NCI-H1105 treated with DMSO at 0.1 percent for 48 hours (cell line): ENCODE measurements at regions not wholly inside any gene's neighbourhood (a gene's known extent, or its start where the extent isn't known, plus 50 kb on each side); places are given as distances from the start of the nearest gene placed in this dataset.

ENCODE experiments used
- DNase-seq: peaks from one replicate; lab custom pipeline; 2025; lab: John Stamatoyannopoulos, UW

DNA sequence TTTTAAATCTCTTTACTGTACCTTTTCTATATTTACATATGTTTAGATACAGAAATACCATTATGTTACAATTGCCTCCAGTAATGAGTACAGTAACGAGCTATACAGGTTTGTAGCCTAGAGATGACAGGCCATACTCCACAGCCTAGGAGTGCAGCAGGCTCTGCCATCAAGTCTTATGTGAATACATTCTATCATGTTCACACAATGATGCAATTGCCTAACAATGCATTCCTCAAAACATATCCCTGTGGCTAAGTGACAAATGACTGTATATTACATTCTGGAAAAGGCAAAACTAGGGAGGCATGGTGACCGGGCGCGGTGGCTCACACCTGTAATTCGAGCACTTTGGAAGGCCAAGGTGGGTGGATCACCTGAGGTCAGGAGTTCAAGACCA, 192.4 kb upstream of the IGF1R start:
- DNase-seq, result no peak

DNA sequence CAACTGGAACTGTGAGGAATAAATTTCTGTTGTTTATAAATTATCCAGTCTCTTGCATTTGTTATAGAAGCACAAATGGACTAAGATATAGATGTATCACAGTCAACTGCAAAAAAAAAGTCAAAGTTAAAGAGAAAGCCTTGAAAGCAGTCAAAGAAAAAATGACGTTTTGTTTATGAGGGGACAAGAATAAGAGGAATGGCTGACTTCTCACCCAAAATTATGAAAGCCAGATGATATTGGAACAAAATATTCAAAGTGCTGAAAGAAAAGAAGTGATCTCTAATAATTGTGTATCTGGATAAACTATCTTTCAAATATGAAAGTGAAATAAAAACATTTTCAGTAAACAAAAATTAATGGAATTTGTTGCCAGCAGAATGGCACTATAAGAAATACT, 171.8 kb upstream of the IGF1R start:
- DNase-seq, result no peak

DNA sequence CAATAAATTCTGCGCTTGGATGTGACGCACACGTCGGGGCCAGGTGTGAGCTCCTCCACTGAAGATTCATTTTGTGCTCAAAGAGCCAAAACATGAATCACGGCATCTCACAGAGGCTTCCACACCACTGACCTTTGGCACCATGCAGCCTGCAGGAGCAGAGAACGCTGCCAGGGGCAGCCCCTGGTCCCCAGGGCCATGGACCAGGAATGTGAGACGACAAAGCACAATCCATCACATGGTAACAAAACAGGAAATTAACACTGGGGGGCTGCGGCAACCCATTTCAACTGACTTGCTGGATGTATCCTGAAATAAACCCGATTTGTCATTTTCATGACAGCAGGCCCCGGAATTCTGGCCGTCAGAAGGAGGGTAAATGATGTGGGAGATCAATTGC, 167.5 kb upstream of the IGF1R start:
- no peak for DNase-seq

DNA sequence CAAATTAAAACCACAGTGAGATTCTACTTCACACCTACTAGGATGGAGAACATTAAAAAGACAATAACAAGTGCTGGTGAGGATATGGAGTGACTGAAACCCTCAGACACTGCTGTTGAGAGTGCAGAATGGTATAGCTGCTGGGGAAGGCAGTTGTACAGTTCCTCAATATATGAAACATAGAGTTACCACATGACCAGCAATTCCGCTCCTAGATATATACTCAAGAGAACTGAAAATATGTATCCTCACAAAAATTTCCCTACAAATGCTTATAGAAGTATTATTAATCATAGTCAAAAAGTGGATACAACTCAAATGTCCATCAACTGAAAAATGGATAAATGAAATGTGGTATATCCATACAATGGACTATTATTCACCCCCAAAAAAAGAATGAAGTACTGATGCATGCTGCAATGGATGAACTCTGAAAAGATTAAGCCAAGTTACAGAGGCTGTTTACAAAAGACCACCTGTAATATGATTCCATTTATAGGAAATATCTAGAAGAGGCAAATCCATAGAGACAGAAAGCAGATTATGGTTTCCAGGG, 164.7 kb upstream of the IGF1R start:
- no peak for DNase-seq

- no peak for DNase-seq
Observed at GRCh38 chr15:98484914-98485313, 163.4 kb upstream of the IGF1R start.

GRCh38 chr15:98485451-98485850, 162.9 kb upstream of the IGF1R start:
- DNase-seq, result no peak

- no peak for DNase-seq
Observed at GRCh38 chr15:98493966-98494511, 154.3 kb upstream of the IGF1R start.

DNA sequence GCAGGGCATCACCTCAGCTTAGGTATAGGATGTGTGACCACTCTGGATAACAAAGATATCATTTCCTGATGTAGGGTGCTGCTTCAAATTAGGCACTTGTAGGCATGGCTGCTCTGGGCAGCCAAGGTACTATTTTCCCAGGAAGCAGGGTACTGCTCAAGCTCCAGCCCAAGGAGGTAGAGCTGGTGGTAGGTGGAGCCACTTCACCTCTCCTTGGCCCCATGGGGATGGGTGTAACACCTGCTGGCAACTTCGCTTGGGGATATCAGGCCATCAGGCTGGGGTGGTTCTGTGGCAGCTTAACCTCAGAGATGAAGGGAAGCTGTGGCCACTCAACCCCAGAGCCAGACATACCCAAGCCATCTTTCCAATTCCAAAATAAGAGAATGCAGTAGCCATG, 147.1 kb upstream of the IGF1R start:
- no peak for DNase-seq

DNA sequence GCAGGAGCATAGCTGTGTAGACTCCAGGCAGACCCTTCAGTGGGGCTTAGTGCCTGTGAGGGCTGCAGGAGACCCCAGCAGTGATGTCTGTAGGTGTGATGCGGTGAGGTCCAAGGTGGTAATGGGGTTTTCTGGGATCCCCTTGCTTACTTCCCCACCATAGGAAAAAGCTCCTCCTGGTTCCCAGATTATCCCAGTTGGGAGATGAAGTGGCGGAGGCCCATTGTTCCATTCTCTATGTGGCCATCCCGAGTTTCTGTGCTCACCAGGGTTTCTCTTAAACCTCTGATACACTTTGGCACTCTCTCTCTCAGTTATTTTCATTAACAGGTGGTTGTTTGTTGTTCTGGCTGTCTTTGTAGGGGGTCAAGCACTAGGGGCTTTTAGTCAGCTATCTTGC, 146.7 kb upstream of the IGF1R start:
- DNase-seq, result no peak

GRCh38 chr15:98503970-98504369, 144.4 kb upstream of the IGF1R start:
- DNase-seq, result no peak

DNA sequence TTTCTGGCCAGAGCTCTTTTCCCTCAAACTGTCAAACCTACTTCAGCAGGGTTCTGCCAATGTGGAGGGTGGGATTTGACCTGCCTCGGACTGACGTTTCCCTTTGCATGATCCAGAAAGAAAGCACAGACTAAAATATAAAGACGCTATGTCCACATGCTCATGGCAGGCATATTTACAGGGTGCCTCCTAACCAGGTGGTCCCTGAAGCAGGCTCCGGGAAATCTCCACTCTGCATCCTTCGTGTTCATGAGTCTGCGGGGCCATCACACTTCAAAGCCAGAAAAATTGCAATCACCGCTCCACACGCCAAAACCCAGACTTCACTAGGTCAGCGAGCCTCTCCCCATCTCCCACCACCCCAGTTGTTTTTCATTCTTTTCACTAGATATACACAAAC, 143.3 kb upstream of the IGF1R start:
- no peak for DNase-seq

GRCh38 chr15:98505611-98506031, 142.7 kb upstream of the IGF1R start:
- no peak for DNase-seq

DNA sequence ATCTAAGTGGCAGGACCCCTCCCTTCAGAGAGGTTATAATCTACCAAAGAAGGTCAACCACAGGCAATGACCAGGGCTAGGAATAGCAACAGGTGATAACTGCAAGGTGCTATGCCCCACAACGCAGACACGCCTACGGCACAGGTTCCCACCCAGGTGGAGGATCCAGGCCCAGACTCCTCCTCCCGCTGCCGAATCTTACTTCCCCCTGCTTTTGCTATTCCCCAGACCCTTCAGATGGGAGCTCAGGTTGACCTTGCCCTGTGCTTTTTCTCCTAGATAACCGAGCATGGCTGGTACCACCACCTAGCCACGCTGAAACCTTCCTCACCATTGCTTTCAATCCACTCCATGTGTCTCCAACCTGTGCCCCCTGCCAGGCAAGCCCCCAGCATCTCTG, 142.2 kb upstream of the IGF1R start:
- no peak for DNase-seq

- DNase-seq, result no peak
Observed at GRCh38 chr15:98506711-98507110, 141.6 kb upstream of the IGF1R start.

GRCh38 chr15:98513428-98513986, 134.8 kb upstream of the IGF1R start:
- DNase-seq, result no peak

DNA sequence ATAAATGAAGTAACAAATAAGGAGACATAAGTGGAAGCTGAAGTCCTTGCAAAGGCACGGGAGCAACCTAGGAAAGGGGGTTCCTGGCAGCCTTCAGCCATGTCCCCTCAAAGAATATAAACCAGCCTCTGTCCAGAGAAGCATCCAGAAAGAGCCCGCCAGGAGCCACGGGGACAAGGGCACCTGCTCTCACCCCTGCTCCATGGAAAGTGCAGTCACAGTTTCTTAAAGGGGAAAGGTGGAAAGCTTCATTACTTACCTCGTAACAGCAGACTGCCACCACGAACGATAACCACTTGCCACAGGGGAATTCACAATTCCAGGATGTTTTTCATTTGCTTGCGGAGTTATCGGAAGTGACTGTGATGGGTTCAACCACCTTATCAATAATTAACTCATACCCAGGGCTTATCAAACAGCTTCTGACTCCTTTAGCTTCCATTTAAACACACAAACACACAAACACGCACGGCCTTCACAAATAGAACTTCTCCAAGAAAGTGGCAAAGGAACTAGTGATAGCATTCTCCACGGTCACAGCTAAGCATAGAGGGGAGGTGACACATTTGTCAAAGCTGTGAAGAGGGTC, 134.2 kb upstream of the IGF1R start:
- no peak for DNase-seq

DNA sequence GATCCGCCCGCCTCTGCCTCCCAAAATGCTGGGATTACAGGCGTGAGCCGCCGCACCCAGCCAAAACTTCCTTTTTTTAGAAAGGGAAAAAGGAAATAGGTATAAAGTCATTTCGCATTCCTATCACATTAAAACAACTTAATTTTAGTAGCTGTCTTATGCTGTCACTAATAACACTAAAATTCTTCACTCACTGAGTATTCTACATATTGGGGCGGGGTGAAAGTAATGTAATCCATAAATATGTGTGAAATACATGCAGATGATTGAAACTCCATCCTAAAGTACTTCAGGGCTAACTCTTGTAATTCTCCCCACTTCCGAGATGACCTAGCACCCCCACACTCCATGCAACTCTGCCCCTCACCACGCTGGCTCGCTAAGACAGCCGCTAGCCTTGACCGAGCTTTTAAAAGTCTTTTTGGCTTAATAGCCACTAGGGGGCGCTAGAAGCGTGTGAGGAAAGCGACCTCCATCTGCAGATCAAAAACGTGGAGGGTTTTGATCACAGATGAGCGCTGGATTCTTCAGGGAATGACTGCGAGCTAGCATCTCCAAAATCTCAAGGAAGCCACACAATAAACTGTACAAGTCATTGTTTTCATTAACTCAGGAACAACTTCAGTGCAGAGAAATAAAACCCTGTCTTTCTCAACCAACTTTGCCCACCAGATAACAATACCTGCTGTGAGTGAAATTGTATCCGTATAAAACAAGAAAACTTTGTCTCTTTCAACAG, 129.3 kb upstream of the IGF1R start:
- peak; percentile 52 for DNase-seq

DNA sequence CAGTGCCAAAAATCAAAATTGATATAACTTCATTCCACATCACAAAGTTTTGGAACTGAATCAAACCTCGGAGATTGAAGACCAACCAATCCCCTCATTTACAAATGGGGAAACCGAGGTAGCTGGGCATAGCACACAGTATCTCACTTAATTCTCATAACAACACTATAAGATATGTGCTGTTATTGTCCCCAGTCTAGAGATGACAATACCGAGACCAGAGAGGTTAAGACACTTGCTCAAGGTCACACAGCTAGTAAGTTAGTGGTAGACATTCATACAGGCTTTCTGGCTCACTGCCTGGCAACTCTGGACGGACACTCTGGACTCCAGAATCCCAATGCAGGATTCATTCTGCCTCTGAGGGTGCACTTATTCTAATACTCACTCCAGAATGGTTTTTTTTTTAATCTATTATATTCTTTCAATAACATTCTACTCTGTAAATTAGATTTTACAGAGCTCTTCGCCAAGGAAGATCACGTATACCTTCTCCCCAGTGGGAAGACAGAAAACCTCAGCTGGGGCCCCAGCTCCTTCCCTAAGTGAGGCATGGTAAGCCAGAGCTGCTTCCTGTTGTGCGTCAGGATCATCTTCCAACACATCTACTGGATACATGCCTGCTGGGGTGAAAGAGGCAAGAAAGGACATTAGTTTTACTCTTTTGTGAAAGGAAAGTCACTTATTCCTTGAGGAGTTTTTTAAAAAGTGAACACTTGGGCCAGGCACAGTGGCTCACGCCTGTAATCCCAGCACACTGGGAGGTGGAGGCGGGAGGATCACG, 128.4 kb upstream of the IGF1R start:
- DNase-seq, result no peak

GRCh38 chr15:98522127-98522526, 126.2 kb upstream of the IGF1R start:
- DNase-seq, result no peak

DNA sequence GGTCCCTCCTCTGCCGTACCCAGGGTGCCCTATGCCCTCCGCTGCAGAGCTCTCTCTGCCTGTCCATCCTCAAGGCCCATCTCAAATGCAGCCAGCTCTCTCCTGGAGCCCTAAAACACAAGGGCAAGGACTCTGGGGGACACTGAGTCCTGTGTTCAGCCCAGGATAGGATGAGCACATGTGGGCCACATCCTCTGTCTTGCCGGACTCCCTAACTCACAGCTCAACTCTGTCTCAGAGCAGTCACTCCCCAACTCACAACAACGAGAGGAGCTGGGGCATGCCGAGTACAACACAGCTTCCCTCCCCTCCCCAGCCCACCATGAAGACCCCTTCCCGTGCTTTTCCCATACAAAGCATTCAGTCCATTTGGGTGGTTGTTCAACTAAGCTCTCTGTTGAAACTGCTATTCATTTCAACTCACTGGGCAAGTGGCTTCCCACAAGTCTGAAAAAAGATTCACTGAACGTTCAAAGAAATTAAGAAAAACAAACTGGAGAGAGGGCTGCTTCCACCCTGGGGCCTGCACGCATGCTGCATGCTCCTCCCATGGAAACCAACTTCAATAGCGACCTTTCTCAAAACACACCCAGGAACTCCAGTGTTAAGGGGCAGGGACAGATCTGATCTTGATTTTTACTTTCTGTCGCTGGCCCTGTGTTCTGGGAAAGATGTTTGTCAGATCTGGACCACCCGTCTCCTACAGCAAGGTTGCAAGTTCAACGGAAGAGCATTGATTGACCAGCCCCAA, 124.3 kb upstream of the IGF1R start:
- DNase-seq, result no peak

DNA sequence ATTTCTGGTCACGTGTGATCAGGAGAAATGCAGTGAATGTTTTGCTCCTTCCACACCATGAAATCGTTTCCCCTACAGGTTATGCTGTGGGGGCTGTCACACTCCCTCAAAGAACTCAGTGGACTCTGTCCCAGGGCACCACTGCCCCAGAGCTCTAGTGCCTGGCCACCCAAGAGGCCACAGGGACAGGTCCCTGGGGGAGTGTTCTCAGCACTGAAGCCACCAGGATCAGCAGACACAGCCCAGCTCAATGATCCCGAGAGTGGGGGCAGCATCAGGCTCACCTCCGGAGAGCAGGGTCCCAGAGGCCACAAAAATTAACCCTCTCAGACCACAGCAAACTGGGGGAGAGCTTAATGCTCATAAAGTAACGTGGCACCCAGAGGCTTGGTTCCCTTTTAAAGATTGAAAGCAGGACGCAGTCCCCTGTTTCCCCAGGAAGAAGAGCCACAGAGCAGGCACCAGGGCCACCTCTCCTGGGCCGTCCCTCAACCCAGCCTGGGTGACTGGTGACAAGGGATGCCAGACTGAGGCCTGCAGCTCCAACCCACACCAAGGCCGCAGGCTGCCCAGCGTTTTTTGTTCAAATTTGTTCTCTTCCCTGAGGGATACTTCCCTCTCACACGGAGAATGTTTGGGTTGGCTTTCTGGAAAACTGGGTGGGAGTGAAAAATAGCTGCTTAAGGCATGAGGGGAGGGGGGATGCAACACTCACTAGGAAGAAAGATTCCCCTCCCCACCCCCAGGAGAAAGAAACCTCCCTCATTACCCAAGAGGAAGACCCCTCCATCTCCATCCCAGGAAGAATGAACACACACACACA, 123.3 kb upstream of the IGF1R start:
- DNase-seq, result no peak
